Retina (tissue), 1 donor: ENCODE measurements at regions not wholly inside any gene's neighbourhood (a gene's known extent, or its start where the extent isn't known, plus 50 kb on each side); places are given as distances from the start of the nearest gene placed in this dataset.
A peak's percentile ranks its signal among the peaks of the same experiment; 100 is the strongest.
"Not testable (repeated sequence)": the region's sequence is repeated elsewhere in the genome, so short reads cannot be mapped to it uniquely, and the experiment has no call there.

Source experiments
- DNase-seq: peaks from one replicate; pipeline ENCODE4 v3.0.0-alpha.2; 2016

DNA sequence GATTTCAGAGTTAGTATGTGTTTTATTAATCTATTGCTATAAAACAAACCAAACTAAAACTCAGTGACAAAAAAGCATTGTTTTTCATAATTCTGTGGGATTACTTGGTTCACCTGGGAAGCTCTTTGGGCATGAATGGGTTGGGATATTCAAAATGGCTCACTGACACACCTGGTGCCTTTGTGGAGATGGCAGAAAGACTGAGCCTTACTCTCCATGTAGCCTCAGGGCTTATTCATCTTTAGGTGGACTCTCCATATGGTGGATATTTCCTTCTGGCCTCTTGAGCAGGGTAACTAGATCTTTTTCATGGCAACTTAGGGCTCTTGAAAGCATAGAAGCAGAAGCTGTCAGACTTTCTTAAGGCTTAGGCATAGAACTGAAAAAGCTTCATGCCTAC lies 1102.8 kb upstream of the SEL1L start:
- no peak for DNase-seq

DNA sequence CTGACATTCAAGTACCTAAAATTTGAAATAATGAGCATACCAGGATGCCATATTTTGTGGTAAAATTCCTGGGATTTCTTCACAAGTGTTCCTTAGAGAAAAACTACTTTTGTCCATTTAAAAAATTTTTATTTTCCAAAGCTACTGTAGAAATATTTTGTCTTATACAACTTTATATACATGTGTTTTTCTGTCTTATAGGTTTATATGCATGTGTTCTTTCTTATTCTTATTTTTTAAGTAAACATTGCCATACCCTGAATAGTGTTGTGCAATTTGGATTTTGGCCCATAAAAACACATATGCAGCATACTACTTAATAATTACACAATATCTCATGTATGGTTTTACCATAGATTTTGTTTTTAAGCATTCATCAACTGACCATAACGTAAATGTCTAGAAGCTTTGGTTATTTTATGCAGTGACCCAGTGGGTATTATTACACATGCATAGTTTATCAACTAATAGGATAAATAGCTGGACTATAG lies 1107.4 kb upstream of the SEL1L start:
- DNase-seq: no peak

DNA sequence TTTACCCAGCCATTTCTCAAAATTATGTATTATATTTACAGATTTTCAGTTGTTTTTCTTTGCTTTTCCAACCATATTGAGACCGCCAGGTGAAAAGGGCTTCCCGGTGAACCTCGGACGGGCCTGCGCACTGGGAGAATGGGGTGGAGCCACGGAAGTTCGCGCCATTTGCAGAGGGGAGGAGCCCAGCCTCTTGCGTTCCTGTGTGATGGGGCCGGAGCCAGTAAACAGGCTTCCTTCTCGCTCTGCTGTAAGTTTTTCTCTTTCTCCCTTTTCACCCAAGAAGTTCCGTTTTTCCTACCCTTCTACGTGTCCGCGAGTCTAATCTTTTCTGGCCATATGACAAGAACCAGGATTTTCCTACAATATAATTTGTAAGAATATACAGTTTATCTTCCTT lies 1108.8 kb upstream of the SEL1L start:
- DNase-seq: no peak

DNA sequence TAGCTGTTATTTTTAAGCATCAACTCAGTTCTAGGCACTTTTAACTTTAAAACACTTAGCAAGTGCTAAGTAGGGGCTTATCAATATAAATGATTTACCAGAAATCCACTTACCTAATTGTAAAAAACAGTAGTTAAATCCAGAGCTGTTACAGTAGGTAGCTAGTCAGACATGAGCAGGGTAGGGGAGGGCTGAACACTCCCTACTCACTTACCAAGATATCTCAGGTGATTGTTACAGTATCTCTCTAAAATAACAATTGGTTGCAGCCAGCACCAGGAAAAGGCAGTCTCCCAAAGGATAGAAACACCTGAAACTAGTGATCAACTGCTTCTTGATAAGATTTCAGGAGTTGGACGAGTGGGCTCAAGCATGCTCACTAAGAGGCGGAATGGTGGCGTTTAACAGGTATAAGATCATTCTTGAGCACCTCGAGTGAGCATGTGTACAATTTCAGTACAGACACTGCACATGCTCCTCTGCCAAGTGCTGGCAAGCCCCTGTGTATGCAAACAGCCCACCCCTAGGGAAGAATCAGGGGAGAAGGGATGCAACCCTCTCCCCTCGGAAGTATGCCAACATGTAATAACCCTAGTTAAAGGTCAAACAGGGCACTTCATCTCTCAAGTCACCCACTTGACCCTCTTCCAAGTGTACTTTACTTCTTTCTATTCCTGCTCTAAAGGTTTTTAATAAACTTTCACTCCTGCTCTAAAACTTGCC lies 1113.6 kb upstream of the SEL1L start:
- no peak for DNase-seq

DNA sequence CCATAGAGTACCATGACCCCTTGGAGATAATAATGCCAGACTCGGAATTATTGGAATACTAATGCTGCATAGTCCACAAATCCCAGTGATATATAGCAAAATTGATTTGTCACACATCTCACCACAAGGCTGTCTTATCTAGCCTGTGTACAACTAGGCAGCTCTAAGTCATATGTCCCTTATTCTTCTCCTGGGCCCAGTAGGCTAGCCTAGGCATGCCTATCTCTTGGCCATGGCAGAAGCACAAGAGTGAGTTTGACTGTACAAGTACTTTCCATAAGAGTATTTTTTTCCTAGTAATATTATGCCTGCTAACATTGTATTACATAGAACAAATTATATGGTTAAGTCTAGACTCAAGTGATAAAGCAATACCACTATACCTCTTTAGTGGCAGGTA lies 1122.1 kb upstream of the SEL1L start:
- DNase-seq: no peak

DNA sequence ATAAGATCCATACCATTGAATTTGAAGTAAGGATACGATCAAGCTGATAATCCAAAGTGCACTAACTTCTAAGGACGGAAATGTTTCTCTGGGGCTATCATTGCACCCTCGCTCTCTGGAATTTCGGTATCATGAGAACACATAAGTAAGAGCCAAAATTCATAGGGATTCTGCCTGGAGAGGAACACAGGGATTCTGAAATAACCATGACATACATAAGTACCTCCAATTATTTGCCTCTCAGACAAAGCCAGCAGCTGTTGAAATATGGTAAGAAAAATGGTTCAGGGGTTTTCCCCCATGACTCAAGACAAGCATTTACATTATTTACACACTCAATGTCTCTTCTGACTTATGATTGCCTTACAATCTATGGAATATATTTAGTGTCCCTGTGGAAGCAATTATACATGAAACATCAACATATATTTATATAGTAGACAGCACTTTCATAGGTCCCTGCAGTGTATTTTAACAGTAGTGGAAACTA lies 1123.6 kb upstream of the SEL1L start:
- DNase-seq: no peak

DNA sequence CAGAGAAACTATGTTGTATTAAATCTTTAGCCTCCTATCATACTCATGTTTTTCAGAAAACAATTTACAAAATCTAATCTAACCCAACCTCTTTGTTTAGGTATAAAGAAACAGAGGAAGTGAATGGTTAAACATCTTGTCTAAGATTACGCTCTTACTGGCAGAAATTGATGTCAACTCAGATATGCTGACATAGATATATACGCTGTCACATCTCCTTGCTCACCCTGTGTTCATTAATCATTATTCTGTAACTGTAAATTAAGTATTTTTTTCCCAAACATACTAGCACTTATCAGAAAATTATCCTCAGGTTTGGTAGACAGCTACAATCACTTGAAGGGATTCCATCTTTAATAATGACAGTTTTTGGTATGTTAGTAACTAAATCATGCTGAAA lies 1127.6 kb upstream of the SEL1L start:
- DNase-seq: no peak

DNA sequence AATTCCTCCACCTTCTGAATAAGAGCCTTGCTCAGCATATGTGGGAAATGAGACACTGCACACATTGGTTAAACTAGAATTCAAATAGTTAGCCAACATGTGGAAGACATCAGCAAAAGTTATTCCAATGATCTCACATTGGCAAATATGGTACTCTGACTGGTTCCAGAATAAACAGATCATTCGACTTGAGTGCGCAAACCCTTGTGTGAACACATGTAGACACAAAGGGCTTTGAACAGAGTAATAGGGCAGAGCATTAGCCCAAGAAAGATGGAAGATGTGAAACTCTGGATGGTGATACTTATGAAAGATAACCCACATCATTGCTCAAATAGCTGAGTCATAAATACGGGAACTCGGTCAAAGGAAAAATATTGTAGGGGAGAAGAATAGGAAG lies 1133.4 kb upstream of the SEL1L start:
- no peak for DNase-seq

DNA sequence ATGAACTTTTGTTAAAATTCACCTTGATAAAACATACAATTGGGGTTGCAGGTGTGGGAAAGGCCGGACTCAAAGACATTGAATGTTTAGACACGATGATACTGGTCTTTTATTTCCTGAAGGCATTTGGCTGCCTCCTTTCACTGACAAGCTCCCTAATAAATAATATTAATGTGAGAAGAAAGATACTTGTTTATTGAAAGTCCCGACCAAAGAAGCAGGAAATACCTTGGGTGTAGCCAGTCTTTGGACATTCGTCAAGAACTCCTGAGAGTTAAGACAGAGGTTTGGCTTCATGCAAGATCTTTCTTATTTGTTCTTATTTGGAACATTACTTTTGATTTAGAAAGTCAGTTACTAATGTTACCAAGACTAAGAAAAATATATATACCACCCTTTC lies 1133.8 kb upstream of the SEL1L start:
- no peak for DNase-seq

DNA sequence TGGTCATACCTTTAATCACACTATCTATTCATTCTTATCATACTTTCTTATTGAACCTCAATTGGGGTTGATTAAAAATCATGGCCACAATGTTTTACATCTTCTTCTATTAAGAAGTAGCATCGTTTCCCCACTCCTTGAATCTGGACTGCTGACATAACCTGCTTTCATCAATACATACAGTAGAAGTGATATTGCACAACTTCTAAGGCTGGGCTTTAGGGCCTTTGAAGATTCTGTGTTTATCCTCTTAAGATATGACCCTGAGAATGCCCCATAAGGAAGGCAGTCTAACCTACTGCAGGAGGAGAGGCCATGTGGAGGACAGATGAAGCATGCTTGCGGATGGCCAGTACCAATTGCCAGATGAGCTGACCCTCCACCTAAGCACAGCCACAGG lies 1142.8 kb upstream of the SEL1L start:
- no peak for DNase-seq

DNA sequence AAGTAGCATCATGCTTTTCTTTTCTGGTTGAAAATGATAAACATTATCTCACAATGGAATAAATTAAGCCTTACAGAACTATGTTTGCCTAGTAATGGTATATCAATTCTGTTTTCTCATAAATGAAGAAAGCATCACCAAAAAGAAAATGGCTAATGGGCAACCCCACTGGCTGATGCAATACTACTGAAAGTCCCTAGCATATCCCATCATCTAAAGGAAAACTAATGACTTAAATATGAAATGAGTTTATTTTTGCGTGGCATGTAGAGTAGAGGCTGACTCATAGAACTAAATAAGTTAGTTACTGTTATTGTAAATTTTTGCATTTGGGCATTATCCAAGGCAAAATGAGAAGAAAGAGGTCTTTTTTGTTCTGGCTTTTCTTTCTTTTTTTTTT lies 1156.3 kb upstream of the SEL1L start:
- DNase-seq: no peak

DNA sequence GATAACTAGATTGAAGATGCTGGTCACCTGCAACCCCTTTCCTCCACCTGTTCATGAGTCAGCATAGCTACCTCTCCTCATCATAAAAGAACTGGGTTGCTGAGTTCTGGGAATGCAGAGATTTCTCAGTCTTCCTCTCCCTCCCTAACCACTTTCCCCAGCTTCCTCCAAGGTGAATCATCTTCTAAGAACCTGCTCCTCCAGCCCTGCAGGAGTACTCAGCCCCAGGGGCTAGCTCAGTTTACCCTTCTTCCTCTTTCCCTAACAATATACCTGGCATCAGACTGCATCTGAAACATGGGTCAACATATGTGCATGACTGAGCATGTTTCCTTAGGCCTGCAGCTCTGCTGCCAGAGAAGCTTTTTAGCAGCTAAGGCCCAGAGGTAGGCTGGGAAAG lies 1157.5 kb upstream of the SEL1L start:
- DNase-seq: not testable (repeated sequence)

DNA sequence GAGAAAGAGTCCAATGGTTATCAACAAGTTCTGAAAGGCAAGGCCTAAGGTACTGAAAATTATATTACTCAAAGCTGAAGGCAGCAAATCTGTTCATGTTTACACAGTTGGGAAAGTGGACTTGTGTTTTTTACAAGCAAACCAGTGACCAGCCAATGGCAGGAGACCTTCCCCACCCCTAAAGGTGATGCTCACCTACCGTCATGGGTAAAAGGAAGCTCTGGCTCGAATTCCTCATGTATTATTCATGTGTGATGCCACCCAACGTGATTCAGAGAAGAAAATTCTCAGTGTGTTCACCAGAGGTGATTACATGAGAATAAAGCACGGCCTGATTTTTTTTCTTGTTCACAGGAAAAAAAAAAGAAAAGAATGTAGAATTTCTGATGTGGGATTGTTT lies 1161.2 kb upstream of the SEL1L start:
- no peak for DNase-seq

DNA sequence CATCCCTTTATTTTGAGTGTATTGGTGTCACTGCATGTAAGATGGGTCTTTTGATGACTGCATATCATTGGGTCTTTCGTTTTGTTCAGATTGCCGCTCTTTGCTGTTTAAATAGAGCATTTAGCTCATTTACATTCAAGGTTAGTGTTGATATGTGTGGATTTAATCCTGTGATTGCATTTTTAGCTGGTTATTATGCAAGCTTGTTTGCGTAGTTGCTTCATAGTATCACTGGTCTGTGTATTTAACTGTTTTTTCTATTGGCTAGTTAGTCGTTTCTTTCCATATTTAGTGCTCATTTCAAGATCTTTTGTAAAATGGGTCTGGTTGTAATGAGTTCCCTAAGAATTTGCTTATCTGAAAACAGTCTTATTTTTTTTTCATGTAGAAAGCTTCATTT lies 1170.6 kb upstream of the SEL1L start:
- no peak for DNase-seq

DNA sequence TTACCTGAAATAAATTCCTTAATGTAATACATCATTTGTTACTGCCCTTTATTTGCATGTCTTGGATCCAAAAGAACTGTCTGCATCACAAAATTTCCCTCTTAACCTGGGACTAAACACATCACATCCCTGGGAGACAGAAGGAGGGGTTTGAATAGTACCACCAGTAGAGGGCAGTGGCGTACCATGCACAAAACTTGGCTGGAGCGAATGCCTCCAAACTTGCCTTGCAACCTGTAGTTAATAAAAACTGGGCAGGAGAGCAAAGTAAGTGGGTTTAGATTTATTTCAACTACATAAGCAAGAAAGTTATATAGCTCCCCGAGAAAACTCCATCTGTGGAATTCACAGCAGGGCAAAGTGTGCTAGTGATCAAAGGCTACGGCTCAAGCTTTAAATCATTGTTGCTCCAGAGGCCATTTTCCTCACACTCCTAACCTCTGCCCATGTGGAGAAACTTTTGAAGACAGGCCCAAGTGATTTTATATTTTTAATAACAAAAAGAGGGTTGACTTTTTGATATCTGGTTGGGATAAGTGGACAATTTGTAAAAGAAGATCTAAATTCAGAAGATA lies 1176.7 kb upstream of the SEL1L start:
- DNase-seq: peak; percentile 44

DNA sequence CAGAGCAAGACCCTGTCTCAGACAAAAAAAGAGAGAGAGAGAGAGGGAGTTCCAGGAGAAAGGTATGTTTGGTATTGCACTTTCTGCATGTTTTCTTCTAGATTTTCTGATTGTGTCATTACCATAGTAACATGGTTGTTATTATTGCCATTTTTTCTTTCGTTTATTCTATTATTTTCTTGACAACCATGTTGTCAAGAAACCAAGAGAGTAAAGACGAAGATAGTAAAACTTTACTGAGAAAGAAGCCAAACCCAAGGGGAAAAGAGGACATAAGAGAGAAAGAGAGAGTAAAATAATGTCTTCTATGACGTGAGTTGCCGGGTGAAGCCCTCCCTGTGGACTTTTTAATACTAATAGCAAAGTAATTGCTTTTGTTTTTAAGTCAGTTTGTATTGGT lies 1186.0 kb upstream of the SEL1L start:
- DNase-seq: no peak

DNA sequence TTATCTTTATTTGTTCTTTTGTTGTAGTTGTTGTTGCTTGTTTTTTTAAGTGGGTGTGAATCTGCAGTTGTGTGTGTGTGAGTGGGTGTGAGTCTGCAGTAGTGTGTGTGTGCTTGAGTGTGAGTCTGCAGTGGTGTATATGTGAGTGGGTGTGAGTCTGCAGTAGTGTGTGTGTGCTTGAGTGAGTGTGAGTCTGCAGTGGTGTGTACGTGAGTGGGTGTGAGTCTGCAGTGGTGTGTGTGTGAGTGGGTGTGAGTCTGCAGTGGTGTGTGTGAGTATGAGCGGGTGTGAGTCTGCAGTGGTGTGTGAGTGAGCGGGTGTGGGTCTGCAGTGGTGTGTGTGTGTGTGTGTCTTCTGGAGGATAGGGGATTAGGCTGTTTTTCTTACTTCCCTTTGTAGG lies 1186.8 kb upstream of the SEL1L start:
- no peak for DNase-seq

DNA sequence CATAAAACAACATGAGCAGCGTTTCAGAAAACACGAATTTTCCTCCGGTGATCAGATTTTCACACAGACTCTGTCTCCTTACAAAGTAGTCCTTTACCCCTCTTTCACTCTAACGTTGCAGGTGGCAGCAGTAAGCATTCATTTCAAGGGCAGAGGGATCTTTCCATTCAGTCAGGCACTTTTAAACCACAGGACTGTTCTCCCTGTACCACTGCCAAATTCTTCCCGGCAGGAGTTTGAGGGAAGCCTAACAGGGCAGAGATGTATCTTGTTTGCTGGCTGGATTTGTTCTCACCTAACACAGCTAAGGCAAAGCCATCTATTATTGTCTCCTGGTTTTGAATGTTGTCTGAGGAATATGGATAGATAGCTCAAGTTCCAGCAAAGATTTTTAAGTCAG lies 1187.3 kb upstream of the SEL1L start:
- no peak for DNase-seq

DNA sequence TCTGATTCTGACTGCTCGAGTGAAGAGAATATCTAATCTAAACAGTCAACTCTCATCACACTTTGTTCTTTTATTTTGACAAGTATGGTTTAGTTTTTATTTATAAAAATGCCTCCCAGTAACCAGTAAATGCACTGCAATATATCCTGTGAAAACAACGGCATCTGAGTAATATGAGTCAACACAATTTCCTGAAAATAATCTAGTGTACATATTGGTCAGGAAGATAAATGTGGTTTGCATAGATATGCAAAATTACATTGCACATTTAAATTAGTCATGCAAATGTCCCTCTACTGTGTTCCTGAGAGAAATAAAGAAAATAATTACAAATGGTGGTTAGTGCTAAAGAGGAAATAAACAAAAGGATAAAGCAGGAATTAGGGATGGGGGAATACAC lies 1190.7 kb upstream of the SEL1L start:
- no peak for DNase-seq

DNA sequence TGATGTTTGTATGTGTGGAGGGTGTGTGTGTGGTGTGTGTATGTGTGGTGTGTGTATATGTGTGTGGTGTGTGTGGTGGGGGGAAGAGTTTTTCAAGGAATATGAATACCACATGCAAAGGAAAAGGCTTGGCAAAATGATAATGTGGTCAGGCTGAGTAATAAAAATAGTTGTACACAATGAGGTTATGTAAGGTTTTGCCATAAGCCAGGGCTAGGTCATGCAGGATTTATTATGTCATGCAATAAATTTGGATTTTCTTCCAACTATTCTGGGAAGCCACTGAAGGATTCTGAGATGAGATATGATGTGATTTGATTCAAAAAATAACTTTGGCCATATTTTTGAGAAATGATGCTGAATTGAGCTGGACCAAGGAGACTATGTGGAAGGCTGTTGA lies 1191.6 kb upstream of the SEL1L start:
- no peak for DNase-seq

DNA sequence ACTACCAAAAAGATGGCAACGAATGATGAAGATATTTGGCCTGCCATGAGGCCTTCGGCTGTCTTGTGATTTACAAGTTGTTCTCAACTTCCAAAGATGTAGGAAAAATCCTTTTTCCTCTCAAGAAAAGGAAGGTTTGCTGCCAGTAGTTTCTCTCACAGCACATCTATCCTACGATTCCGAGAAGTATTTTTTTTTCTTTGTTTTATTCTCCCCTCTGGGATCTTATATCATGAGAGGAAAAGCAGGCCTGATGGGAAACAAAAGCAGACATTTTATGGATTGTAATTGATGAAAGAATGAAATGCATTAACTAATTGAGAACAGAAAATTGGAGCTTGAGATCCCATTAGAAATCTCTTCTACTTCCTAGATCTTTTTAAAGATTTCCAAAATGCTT lies 1197.9 kb upstream of the SEL1L start:
- DNase-seq: no peak

DNA sequence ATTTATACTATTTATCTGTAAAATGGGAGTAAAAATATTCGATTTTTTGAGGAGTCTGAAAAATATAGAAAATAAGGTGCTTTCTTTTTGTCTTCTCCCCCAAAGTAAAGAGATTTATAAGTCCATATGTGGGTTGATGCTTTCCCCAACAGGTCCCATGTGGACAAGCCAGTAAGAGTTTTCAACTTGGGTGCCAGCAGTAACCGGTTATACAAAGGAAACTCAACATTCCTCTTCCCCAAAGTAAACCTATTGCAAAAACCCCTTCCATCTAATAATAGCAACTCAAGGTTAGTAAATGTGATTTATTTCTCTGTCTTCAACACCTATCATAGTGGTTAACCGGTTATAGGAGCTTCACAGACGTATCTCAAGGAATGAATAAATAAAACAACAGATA lies 1206.9 kb upstream of the SEL1L start:
- no peak for DNase-seq

DNA sequence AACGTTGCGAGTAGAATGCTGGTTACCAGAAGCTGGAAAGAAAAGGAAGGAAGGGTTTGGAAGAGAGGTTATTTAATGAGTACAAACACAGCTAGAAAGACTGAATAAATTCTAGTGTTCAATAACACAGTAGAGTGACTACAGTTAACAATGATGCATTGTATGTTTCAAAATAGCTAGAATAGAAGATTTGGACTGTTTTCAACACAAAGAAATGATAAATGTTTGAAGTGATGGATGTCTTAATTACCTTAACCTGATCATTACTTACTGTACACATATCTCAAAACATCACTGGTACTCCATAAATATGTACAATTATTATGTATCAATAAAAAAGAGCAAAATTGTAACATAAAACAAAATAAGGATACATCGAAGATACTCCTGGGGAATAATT lies 1221.8 kb upstream of the SEL1L start:
- DNase-seq: no peak

DNA sequence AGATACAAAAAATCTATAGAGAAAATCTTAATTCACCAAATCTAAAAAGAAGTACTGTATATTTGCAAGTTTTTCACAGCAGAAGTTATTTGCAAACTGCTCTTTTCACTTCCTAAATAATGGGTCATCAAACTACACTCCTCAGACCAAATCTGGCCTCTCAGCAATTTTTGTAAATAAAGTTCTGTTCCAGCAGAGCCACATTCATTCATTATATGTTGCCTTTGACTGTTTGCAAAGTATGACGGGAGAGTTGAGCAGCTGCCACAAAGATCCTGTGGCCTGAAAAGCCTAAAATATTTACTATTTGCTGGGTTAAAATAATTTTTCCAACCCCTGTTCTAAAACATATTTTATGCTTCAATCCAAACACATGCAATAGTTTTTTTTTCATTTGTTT lies 1222.3 kb upstream of the SEL1L start:
- no peak for DNase-seq

DNA sequence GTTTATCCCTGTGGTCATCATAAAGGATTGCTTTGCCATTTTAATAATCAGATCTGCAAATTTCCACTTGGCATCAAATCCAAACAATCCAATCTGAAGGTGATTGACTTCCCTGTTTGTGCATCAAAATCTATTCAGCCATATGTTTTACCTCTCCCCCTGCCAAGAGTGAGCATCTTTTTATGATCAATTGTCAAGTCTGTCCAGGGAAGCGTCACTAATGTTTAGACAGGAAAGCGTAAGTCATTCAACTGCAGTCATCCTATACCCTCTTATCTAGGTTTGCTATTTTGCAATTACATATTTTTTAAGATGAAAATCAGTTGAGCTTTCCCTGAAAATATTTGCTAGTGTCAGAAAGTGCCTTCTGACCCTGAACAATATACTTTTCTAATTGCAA lies 1224.1 kb upstream of the SEL1L start:
- no peak for DNase-seq
